ENCODE measurements at regions not wholly inside any gene's neighbourhood (a gene's known extent, or its start where the extent isn't known, plus 50 kb on each side); places are given as distances from the start of the nearest gene placed in this dataset.

GRCh38 chr15:39054128-39054732, 489.6 kb upstream of the RASGRP1 start:
- Histone ChIP-seq H3K36me3 (ENCODE audit: control insufficient read depth, insufficient read depth, low read length) (no peaks in the 10 kb centered on the region), H3K27me3 (ENCODE audit: control insufficient read depth, insufficient read depth, low read length) (no peaks in the 10 kb centered on the region), H3K4me3 (ENCODE audit: low read depth, low read length) (no peak overlapping the region)
- DNase-seq (ENCODE audit: low read depth): no peak
- no peak for TF ChIP-seq CTCF (IDR thresholded peaks at IDR 0.05; ENCODE audit: insufficient read depth, low read length, poor library complexity, severe bottlenecking)

GRCh38 chr15:39056357-39056756, 491.7 kb upstream of the RASGRP1 start:
- no peak for TF ChIP-seq CTCF (IDR thresholded peaks at IDR 0.05; ENCODE audit: insufficient read depth, low read length, poor library complexity, severe bottlenecking)
- H3K27me3 ChIP-seq (ENCODE audit: control insufficient read depth, insufficient read depth, low read length): no peaks in the 10 kb centered on the region
- H3K36me3 ChIP-seq (ENCODE audit: control insufficient read depth, insufficient read depth, low read length): no peaks in the 10 kb centered on the region
- H3K4me3 ChIP-seq (ENCODE audit: low read depth, low read length): no peak overlapping the region
- DNase-seq (ENCODE audit: low read depth): no peak

GRCh38 chr15:39058351-39059131, 493.9 kb upstream of the RASGRP1 start:
- no peak for DNase-seq (ENCODE audit: low read depth)
- TF ChIP-seq CTCF (IDR thresholded peaks at IDR 0.05; ENCODE audit: insufficient read depth, low read length, poor library complexity, severe bottlenecking): no peak
- Histone ChIP-seq H3K36me3 (ENCODE audit: control insufficient read depth, insufficient read depth, low read length) (no peaks in the 10 kb centered on the region), H3K4me3 (ENCODE audit: low read depth, low read length) (no peak overlapping the region), H3K27me3 (ENCODE audit: control insufficient read depth, insufficient read depth, low read length) (no peaks in the 10 kb centered on the region)

GRCh38 chr15:39059917-39060316, 495.3 kb upstream of the RASGRP1 start:
- Histone ChIP-seq H3K36me3 (ENCODE audit: control insufficient read depth, insufficient read depth, low read length) (no peaks in the 10 kb centered on the region), H3K27me3 (ENCODE audit: control insufficient read depth, insufficient read depth, low read length) (no peaks in the 10 kb centered on the region), H3K4me3 (ENCODE audit: low read depth, low read length) (no peak overlapping the region)
- TF ChIP-seq CTCF (IDR thresholded peaks at IDR 0.05; ENCODE audit: insufficient read depth, low read length, poor library complexity, severe bottlenecking): no peak
- DNase-seq (ENCODE audit: low read depth): no peak

GRCh38 chr15:39061952-39062464, 497.4 kb upstream of the RASGRP1 start:
- DNase-seq (ENCODE audit: low read depth): no peak
- no peak for TF ChIP-seq CTCF (IDR thresholded peaks at IDR 0.05; ENCODE audit: insufficient read depth, low read length, poor library complexity, severe bottlenecking)
- Histone ChIP-seq H3K4me3 (ENCODE audit: low read depth, low read length) (no peak overlapping the region), H3K36me3 (ENCODE audit: control insufficient read depth, insufficient read depth, low read length) (no peaks in the 10 kb centered on the region), H3K27me3 (ENCODE audit: control insufficient read depth, insufficient read depth, low read length) (no peaks in the 10 kb centered on the region)

All from kidney epithelial cell (primary cell).